ENCODE measurements at regions not wholly inside any gene's neighbourhood (a gene's known extent, or its start where the extent isn't known, plus 50 kb on each side); places are given as distances from the start of the nearest gene placed in this dataset.

- Histone ChIP-seq H3K4me3 (ENCODE audit: low read depth, low read length) (no peak overlapping the region), H3K27me3 (ENCODE audit: control insufficient read depth, insufficient read depth, low read length) (no peaks in the 10 kb centered on the region), H3K27ac (ENCODE audit: insufficient read depth, low read length, poor library complexity, severe bottlenecking) (no peak overlapping the region), H3K9me3 (ENCODE audit: control insufficient read depth in 2 of 2, low read length in 2 of 2) (no peaks in the 10 kb centered on the region), H3K4me1 (ENCODE audit: control insufficient read depth, insufficient read depth, low read length, poor library complexity, severe bottlenecking) (no peaks in the 10 kb centered on the region), H3K36me3 (ENCODE audit: control insufficient read depth, insufficient read depth, low read length) (no peaks in the 10 kb centered on the region)
- Mint-ChIP-seq H3K36me3 (no peaks in the 10 kb centered on the region), H3K27ac (no peak overlapping the region), H3K27me3 (no peaks in the 10 kb centered on the region), H3K4me1 (no peaks in the 10 kb centered on the region), H3K9me3 (peaks cover 0 to 7% (median 1%) of the 10 kb centered on the region in 7 donors), H3K4me3 (no peak overlapping the region)
- no peak for DNase-seq
- no peak for ATAC-seq (ENCODE audit: low read depth in 2 of 2)
Observed at GRCh38 chr5:107781451-107781850, 110.7 kb upstream of the EFNA5 start.

GRCh38 chr5:107779437-107779836 lies 108.7 kb upstream of the EFNA5 start:
- Mint-ChIP-seq H3K36me3 (no peaks in the 10 kb centered on the region), H3K27me3 (no peaks in the 10 kb centered on the region), H3K27ac (no peak overlapping the region), H3K4me3 (no peak overlapping the region), H3K4me1 (no peaks in the 10 kb centered on the region), H3K9me3 (peaks cover 0 to 3% (median 0%) of the 10 kb centered on the region in 7 donors)
- no peaks in the 10 kb centered on the region for H3K27me3 ChIP-seq (ENCODE audit: control insufficient read depth, insufficient read depth, low read length)
- no peak overlapping the region for H3K27ac ChIP-seq (ENCODE audit: insufficient read depth, low read length, poor library complexity, severe bottlenecking)
- H3K36me3 ChIP-seq (ENCODE audit: control insufficient read depth, insufficient read depth, low read length), result no peaks in the 10 kb centered on the region
- DNase-seq (no peak), ATAC-seq (ENCODE audit: low read depth in 2 of 2) (no peak)
- H3K4me3 ChIP-seq (ENCODE audit: low read depth, low read length), result no peak overlapping the region
- H3K4me1 ChIP-seq (ENCODE audit: control insufficient read depth, insufficient read depth, low read length, poor library complexity, severe bottlenecking), result no peaks in the 10 kb centered on the region
- no peaks in the 10 kb centered on the region for H3K9me3 ChIP-seq (ENCODE audit: control insufficient read depth in 2 of 2, low read length in 2 of 2)

- H3K4me1 ChIP-seq (ENCODE audit: control insufficient read depth, insufficient read depth, low read length, poor library complexity, severe bottlenecking), result no peaks in the 10 kb centered on the region
- H3K4me3 Mint-ChIP-seq, result no peak overlapping the region
- no peak overlapping the region for H3K27ac ChIP-seq (ENCODE audit: insufficient read depth, low read length, poor library complexity, severe bottlenecking)
- DNase-seq, result no peak
- no peak overlapping the region for H3K27ac Mint-ChIP-seq
- H3K4me3 ChIP-seq (ENCODE audit: low read depth, low read length), result no peak overlapping the region
- H3K9me3 Mint-ChIP-seq, result peaks cover 0 to 3% (median 0%) of the 10 kb centered on the region in 7 donors
- no peaks in the 10 kb centered on the region for H3K36me3 Mint-ChIP-seq
- no peak for ATAC-seq (ENCODE audit: low read depth in 2 of 2)
- no peaks in the 10 kb centered on the region for H3K27me3 ChIP-seq (ENCODE audit: control insufficient read depth, insufficient read depth, low read length)
- no peaks in the 10 kb centered on the region for H3K27me3 Mint-ChIP-seq
- no peaks in the 10 kb centered on the region for H3K9me3 ChIP-seq (ENCODE audit: control insufficient read depth in 2 of 2, low read length in 2 of 2)
- H3K36me3 ChIP-seq (ENCODE audit: control insufficient read depth, insufficient read depth, low read length), result no peaks in the 10 kb centered on the region
- H3K4me1 Mint-ChIP-seq, result no peaks in the 10 kb centered on the region
Observed at GRCh38 chr5:107778647-107779046, 107.9 kb upstream of the EFNA5 start.

- no peaks in the 10 kb centered on the region for H3K9me3 ChIP-seq (ENCODE audit: control insufficient read depth in 2 of 2, low read length in 2 of 2)
- H3K27ac Mint-ChIP-seq, result no peak overlapping the region
- H3K27me3 ChIP-seq (ENCODE audit: control insufficient read depth, insufficient read depth, low read length), result no peaks in the 10 kb centered on the region
- H3K4me3 Mint-ChIP-seq, result no peak overlapping the region
- no peak overlapping the region for H3K27ac ChIP-seq (ENCODE audit: insufficient read depth, low read length, poor library complexity, severe bottlenecking)
- H3K36me3 Mint-ChIP-seq, result no peaks in the 10 kb centered on the region
- no peak for ATAC-seq (ENCODE audit: low read depth in 2 of 2)
- no peaks in the 10 kb centered on the region for H3K4me1 ChIP-seq (ENCODE audit: control insufficient read depth, insufficient read depth, low read length, poor library complexity, severe bottlenecking)
- H3K9me3 Mint-ChIP-seq, result peaks cover 0 to 2% (median 0%) of the 10 kb centered on the region in 7 donors
- no peaks in the 10 kb centered on the region for H3K36me3 ChIP-seq (ENCODE audit: control insufficient read depth, insufficient read depth, low read length)
- H3K4me1 Mint-ChIP-seq, result no peaks in the 10 kb centered on the region
- no peak overlapping the region for H3K4me3 ChIP-seq (ENCODE audit: low read depth, low read length)
- H3K27me3 Mint-ChIP-seq, result no peaks in the 10 kb centered on the region
- DNase-seq, result no peak
Observed at GRCh38 chr5:107776922-107777740, 106.4 kb upstream of the EFNA5 start.

- no peaks in the 10 kb centered on the region for H3K27me3 ChIP-seq (ENCODE audit: control insufficient read depth, insufficient read depth, low read length)
- no peak overlapping the region for H3K27ac ChIP-seq (ENCODE audit: insufficient read depth, low read length, poor library complexity, severe bottlenecking)
- Mint-ChIP-seq H3K27me3 (no peaks in the 10 kb centered on the region), H3K36me3 (no peaks in the 10 kb centered on the region), H3K9me3 (peaks cover 0 to 2% (median 0%) of the 10 kb centered on the region in 7 donors), H3K4me1 (no peaks in the 10 kb centered on the region), H3K4me3 (no peak overlapping the region), H3K27ac (no peak overlapping the region)
- no peaks in the 10 kb centered on the region for H3K4me1 ChIP-seq (ENCODE audit: control insufficient read depth, insufficient read depth, low read length, poor library complexity, severe bottlenecking)
- ATAC-seq (ENCODE audit: low read depth in 2 of 2) (no peak), DNase-seq (no peak)
- H3K4me3 ChIP-seq (ENCODE audit: low read depth, low read length), result no peak overlapping the region
- no peaks in the 10 kb centered on the region for H3K9me3 ChIP-seq (ENCODE audit: control insufficient read depth in 2 of 2, low read length in 2 of 2)
- no peaks in the 10 kb centered on the region for H3K36me3 ChIP-seq (ENCODE audit: control insufficient read depth, insufficient read depth, low read length)
Observed at GRCh38 chr5:107776506-107776905, 105.8 kb upstream of the EFNA5 start.

- no peaks in the 10 kb centered on the region for H3K27me3 ChIP-seq (ENCODE audit: control insufficient read depth, insufficient read depth, low read length)
- Mint-ChIP-seq H3K27me3 (no peaks in the 10 kb centered on the region), H3K4me3 (no peak overlapping the region), H3K36me3 (no peaks in the 10 kb centered on the region), H3K27ac (no peak overlapping the region), H3K9me3 (peaks cover 0 to 1% (median 0%) of the 10 kb centered on the region in 7 donors), H3K4me1 (no peaks in the 10 kb centered on the region)
- no peak for ATAC-seq (ENCODE audit: low read depth in 2 of 2)
- no peak for DNase-seq
- no peaks in the 10 kb centered on the region for H3K9me3 ChIP-seq (ENCODE audit: control insufficient read depth in 2 of 2, low read length in 2 of 2)
- H3K4me1 ChIP-seq (ENCODE audit: control insufficient read depth, insufficient read depth, low read length, poor library complexity, severe bottlenecking), result no peaks in the 10 kb centered on the region
- H3K36me3 ChIP-seq (ENCODE audit: control insufficient read depth, insufficient read depth, low read length), result no peaks in the 10 kb centered on the region
- H3K4me3 ChIP-seq (ENCODE audit: low read depth, low read length), result no peak overlapping the region
- no peak overlapping the region for H3K27ac ChIP-seq (ENCODE audit: insufficient read depth, low read length, poor library complexity, severe bottlenecking)
Observed at GRCh38 chr5:107774316-107774715, 103.6 kb upstream of the EFNA5 start.

- H3K27me3 Mint-ChIP-seq, result no peaks in the 10 kb centered on the region
- no peak overlapping the region for H3K4me3 Mint-ChIP-seq
- peaks cover 0 to 1% (median 0%) of the 10 kb centered on the region in 7 donors for H3K9me3 Mint-ChIP-seq
- ATAC-seq (ENCODE audit: low read depth in 2 of 2) (no peak), DNase-seq (no peak)
- Histone ChIP-seq H3K36me3 (ENCODE audit: control insufficient read depth, insufficient read depth, low read length) (no peaks in the 10 kb centered on the region), H3K27ac (ENCODE audit: insufficient read depth, low read length, poor library complexity, severe bottlenecking) (no peak overlapping the region), H3K4me1 (ENCODE audit: control insufficient read depth, insufficient read depth, low read length, poor library complexity, severe bottlenecking) (no peaks in the 10 kb centered on the region), H3K9me3 (ENCODE audit: control insufficient read depth in 2 of 2, low read length in 2 of 2) (no peaks in the 10 kb centered on the region), H3K4me3 (ENCODE audit: low read depth, low read length) (no peak overlapping the region), H3K27me3 (ENCODE audit: control insufficient read depth, insufficient read depth, low read length) (no peaks in the 10 kb centered on the region)
- H3K4me1 Mint-ChIP-seq, result no peaks in the 10 kb centered on the region
- H3K36me3 Mint-ChIP-seq, result no peaks in the 10 kb centered on the region
- H3K27ac Mint-ChIP-seq, result no peak overlapping the region
Observed at GRCh38 chr5:107773479-107773878, 102.7 kb upstream of the EFNA5 start.

Data from CD4-positive, CD25-positive, alpha-beta regulatory T cell (primary cell).